ENCODE measurements at regions not wholly inside any gene's neighbourhood (a gene's known extent, or its start where the extent isn't known, plus 50 kb on each side); places are given as distances from the start of the nearest gene placed in this dataset.
A peak's percentile ranks its signal among the peaks of the same experiment; 100 is the strongest.

GRCh38 chr2:47309952-47310800 is 58.9 kb upstream of the EPCAM start:
- Histone ChIP-seq H3K4me3 (replicated peaks in 1 of 3; ENCODE audit: low read depth in 2 of 3, low read length in 3 of 3) (peak overlapping the region in 1 of 3 experiments; percentile 50), H2AFZ (ENCODE audit: insufficient read depth, low read depth, low read length, poor library complexity, severe bottlenecking) (peak overlapping the region; percentile 77), H3K9me3 (replicated peaks in 1 of 2; ENCODE audit: control insufficient read depth in 1 of 2, insufficient read depth in 1 of 2, low read length in 2 of 2) (no peaks in the 10 kb centered on the region), H3K36me3 (replicated peaks in 1 of 2; ENCODE audit: control insufficient read depth in 1 of 2, insufficient read depth in 2 of 2, low read length in 2 of 2) (no peaks in the 10 kb centered on the region), H3K9ac (ENCODE audit: insufficient read depth, low read length, poor library complexity, severe bottlenecking) (peak overlapping the region; percentile 56), H3K4me2 (replicated peaks; ENCODE audit: extremely low read depth, low read length, poor library complexity, severe bottlenecking) (peak overlapping the region; percentile 63), H3K27ac (ENCODE audit: low read depth in 1 of 2, low read length in 2 of 2) (peak overlapping the region; percentile 87 to 94), H3K79me2 (ENCODE audit: insufficient read depth, low read length) (no peaks in the 10 kb centered on the region), H3K4me1 (ENCODE audit: control insufficient read depth in 1 of 2, insufficient read depth in 2 of 2, low read length in 2 of 2) (peaks cover 63 to 70% of the 10 kb centered on the region in 2 donors), H3K27me3 (ENCODE audit: control insufficient read depth in 2 of 2, insufficient read depth in 2 of 2, low read length in 2 of 2) (no peaks in the 10 kb centered on the region), H4K20me1 (ENCODE audit: insufficient read depth, low read length) (no peaks in the 10 kb centered on the region)
- peaks cover 73% of the 10 kb centered on the region for H3K4me1 Mint-ChIP-seq
- H3K27me3 Mint-ChIP-seq (ENCODE audit: low read depth in 3 of 3) = no peaks in the 10 kb centered on the region
- TF ChIP-seq CTCF (IDR thresholded peaks at IDR 0.05) = no peak
- WGBS (ENCODE audit: insufficient coverage) = 0% methylated on average over 1 of the region's 9 CpGs
- H3K27ac Mint-ChIP-seq = peak overlapping the region; percentile 91 to 98 (median 97)
- intact Hi-C loops (cut with micrococcal nuclease) = loop anchor here in 1 of 2 donors (5.0 kb wide), 1 partner anchor 38 kb away; no protein-coding TSS in a partner anchor
- DNase-seq = peak; percentile 58 to 78 (median 60)
- peaks cover under 1 to 2% of the 10 kb centered on the region in 2 donors for H3K36me3 Mint-ChIP-seq
- no peaks in the 10 kb centered on the region for H3K9me3 Mint-ChIP-seq
- peak overlapping the region; percentile 44 to 76 for H3K4me3 Mint-ChIP-seq

DNA sequence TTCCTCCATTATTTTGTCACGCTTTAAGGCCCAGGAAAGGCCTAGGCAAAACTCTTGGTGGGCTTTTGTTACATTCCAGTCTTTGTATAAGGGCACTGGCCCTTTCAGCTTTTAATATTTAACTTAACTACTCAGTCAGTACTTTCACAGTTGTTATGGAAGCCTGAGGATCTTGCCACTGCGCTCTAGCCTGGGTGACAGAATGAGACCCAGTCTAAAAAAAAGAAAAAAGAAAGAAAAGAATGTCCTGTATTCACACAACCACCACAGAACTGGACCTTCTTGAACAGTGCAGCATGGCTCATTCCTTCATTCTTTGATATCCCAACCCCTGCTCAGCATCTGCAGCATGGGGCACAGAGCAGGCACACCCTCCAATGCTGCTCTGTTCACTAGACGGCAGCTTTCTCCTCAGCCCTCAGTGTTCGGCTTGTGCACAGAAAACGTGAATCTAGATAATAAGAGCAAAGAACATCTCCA is 59.6 kb upstream of the EPCAM start:
- WGBS (ENCODE audit: insufficient coverage) = 31% methylated on average over 3 of the region's 5 CpGs
- peaks cover 2 to 4% of the 10 kb centered on the region in 2 donors for H3K36me3 Mint-ChIP-seq

More for the DNA sequence above, 59.6 kb upstream of the EPCAM start:
- no peaks in the 10 kb centered on the region for H3K27me3 Mint-ChIP-seq (ENCODE audit: low read depth in 3 of 3)
- peak overlapping the region; percentile 91 to 98 (median 97) for H3K27ac Mint-ChIP-seq
- no peak for TF ChIP-seq CTCF (IDR thresholded peaks at IDR 0.05)
- peak overlapping the region; percentile 77 for H2AFZ ChIP-seq (ENCODE audit: insufficient read depth, low read depth, low read length, poor library complexity, severe bottlenecking)
- H3K4me3 Mint-ChIP-seq = peak overlapping the region in 1 of 2 donors; percentile 76
- no peaks in the 10 kb centered on the region for H3K27me3 ChIP-seq (ENCODE audit: control insufficient read depth in 2 of 2, insufficient read depth in 2 of 2, low read length in 2 of 2)
- H3K79me2 ChIP-seq (ENCODE audit: insufficient read depth, low read length) = no peaks in the 10 kb centered on the region
- no peak for DNase-seq
- peaks cover 80% of the 10 kb centered on the region for H3K4me1 Mint-ChIP-seq
- H3K4me3 ChIP-seq (replicated peaks in 1 of 3; ENCODE audit: low read depth in 2 of 3, low read length in 3 of 3) = peak overlapping the region in 1 of 3 experiments; percentile 50
- no peaks in the 10 kb centered on the region for H3K9me3 ChIP-seq (replicated peaks in 1 of 2; ENCODE audit: control insufficient read depth in 1 of 2, insufficient read depth in 1 of 2, low read length in 2 of 2)
- H3K9ac ChIP-seq (ENCODE audit: insufficient read depth, low read length, poor library complexity, severe bottlenecking) = peak overlapping the region; percentile 56
- no peaks in the 10 kb centered on the region for H3K9me3 Mint-ChIP-seq
- H4K20me1 ChIP-seq (ENCODE audit: insufficient read depth, low read length) = no peaks in the 10 kb centered on the region
- H3K4me1 ChIP-seq (ENCODE audit: control insufficient read depth in 1 of 2, insufficient read depth in 2 of 2, low read length in 2 of 2) = peaks cover 66 to 74% of the 10 kb centered on the region in 2 donors
- peak overlapping the region; percentile 63 for H3K4me2 ChIP-seq (replicated peaks; ENCODE audit: extremely low read depth, low read length, poor library complexity, severe bottlenecking)
- intact Hi-C loops (cut with micrococcal nuclease) = no loop called here
- no peaks in the 10 kb centered on the region for H3K36me3 ChIP-seq (replicated peaks in 1 of 2; ENCODE audit: control insufficient read depth in 1 of 2, insufficient read depth in 2 of 2, low read length in 2 of 2)
- peak overlapping the region; percentile 87 to 94 for H3K27ac ChIP-seq (ENCODE audit: low read depth in 1 of 2, low read length in 2 of 2)

Data from CD14-positive monocyte (primary cell).